Trophoblast cell (in vitro differentiated cells and primary cell): ENCODE measurements at regions not wholly inside any gene's neighbourhood (a gene's known extent, or its start where the extent isn't known, plus 50 kb on each side); places are given as distances from the start of the nearest gene placed in this dataset.

Source experiments
- DNase-seq, 2 donors: peaks; one replicate each; pipeline ENCODE4 v3.0.0-alpha.2; 2016
- H2AFZ ChIP-seq: 2 replicates; pipeline ENCODE4 v1.6.1; 2013; ENCODE audit warnings: low read length, moderate library complexity, mild to moderate bottlenecking; ENCODE audit not compliant: insufficient read depth, poor library complexity
- H2AK5ac ChIP-seq: 2 replicates; pipeline ENCODE4 v1.6.1; 2013; ENCODE audit warnings: mild to moderate bottlenecking, low read length
- H2BK120ac ChIP-seq: 2 replicates; pipeline ENCODE4 v1.6.1; 2013; ENCODE audit warnings: low read length, mild to moderate bottlenecking, moderate library complexity; ENCODE audit not compliant: insufficient read depth, poor library complexity
- H2BK12ac ChIP-seq: 2 replicates; pipeline ENCODE4 v1.6.1; 2013; ENCODE audit warnings: mild to moderate bottlenecking, low read length, moderate library complexity
- H2BK5ac ChIP-seq: 2 replicates; pipeline ENCODE4 v1.6.1; 2013; ENCODE audit warnings: low read length, low read depth, moderate library complexity, mild to moderate bottlenecking; ENCODE audit not compliant: poor library complexity
- H3K14ac ChIP-seq: 2 replicates; pipeline ENCODE4 v1.6.1; 2013; ENCODE audit warnings: mild to moderate bottlenecking, low read length
- H3K18ac ChIP-seq: 2 replicates; pipeline ENCODE4 v1.6.1; 2013; ENCODE audit warnings: mild to moderate bottlenecking, low read length
- H3K23ac ChIP-seq: 2 replicates; pipeline ENCODE4 v1.6.1; 2013; ENCODE audit warnings: low read length
- H3K27ac ChIP-seq: 2 replicates; pipeline ENCODE4 v1.5.1; 2013; ENCODE audit warnings: low read depth, mild to moderate bottlenecking, inconsistent platforms, low read length, moderate library complexity
- H3K27me3 ChIP-seq: 2 replicates; pipeline ENCODE4 v1.6.1; 2013; ENCODE audit warnings: inconsistent platforms, mild to moderate bottlenecking, low read length, moderate library complexity; ENCODE audit not compliant: insufficient read depth
- H3K36me3 ChIP-seq, 2 experiments: 1 replicate in 1 of 2; 2 replicates in 1 of 2; pipeline ENCODE4 v1.6.1; 2013; ENCODE audit warnings: low read length in 2 of 2, mild to moderate bottlenecking in 2 of 2, moderate library complexity in 1 of 2; ENCODE audit not compliant: insufficient read depth in 2 of 2, control insufficient read depth in 1 of 2
- H3K4ac ChIP-seq: 2 replicates; pipeline ENCODE4 v1.6.1; 2013; ENCODE audit warnings: low read depth, mild to moderate bottlenecking, low read length, moderate library complexity
- H3K4me1 ChIP-seq, 2 experiments: 1 replicate in 1 of 2; 2 replicates in 1 of 2; pipeline ENCODE4 v1.6.1; 2013; ENCODE audit warnings: low read length in 2 of 2, mild to moderate bottlenecking in 2 of 2, moderate library complexity in 1 of 2; ENCODE audit not compliant: insufficient read depth in 2 of 2, control insufficient read depth in 1 of 2
- H3K4me2 ChIP-seq: 2 replicates; pipeline ENCODE4 v1.6.1; 2013; ENCODE audit warnings: inconsistent platforms, mild to moderate bottlenecking, low read length, moderate library complexity
- H3K4me3 ChIP-seq: 2 replicates; pipeline ENCODE4 v1.5.1; 2013; ENCODE audit warnings: mild to moderate bottlenecking, low read depth, low read length, inconsistent platforms
- H3K79me1 ChIP-seq: one replicate; pipeline ENCODE4 v1.6.1; 2013; ENCODE audit warnings: low read length
- H3K79me2 ChIP-seq: 2 replicates; pipeline ENCODE4 v1.6.1; 2013; ENCODE audit warnings: low read length, mild to moderate bottlenecking; ENCODE audit not compliant: control insufficient read depth, insufficient read depth, poor library complexity
- H3K9ac ChIP-seq: 2 replicates; pipeline ENCODE4 v1.6.1; 2013; ENCODE audit warnings: mild to moderate bottlenecking, low read length
- H3K9me3 ChIP-seq: 2 replicates; pipeline ENCODE4 v1.6.1; 2013; ENCODE audit warnings: low read depth, mild to moderate bottlenecking, control low read depth, inconsistent platforms, low read length; ENCODE audit not compliant: insufficient read depth
- H4K12ac ChIP-seq: 2 replicates; pipeline ENCODE4 v1.6.1; 2013; ENCODE audit warnings: low read depth, mild to moderate bottlenecking, low read length, moderate library complexity
- H4K8ac ChIP-seq: 2 replicates; pipeline ENCODE4 v1.6.1; 2013; ENCODE audit warnings: low read depth, mild to moderate bottlenecking, low read length, moderate library complexity
- H4K91ac ChIP-seq: one replicate; pipeline ENCODE4 v1.6.1; 2013; ENCODE audit warnings: low read depth, mild to moderate bottlenecking, low read length, moderate library complexity
- WGBS: extraction: QIAGEN DNeasy Blood & Tissue Kit; methylation state at CpG from one replicate; pipeline ENCODE4 v1.1.7; 2013; ENCODE audit warnings: missing lambda C conversion rate; ENCODE audit not compliant: insufficient read length, insufficient coverage; ENCODE audit errors: extremely low coverage; 5-methylcytosine and 5-hydroxymethylcytosine counted together

DNA sequence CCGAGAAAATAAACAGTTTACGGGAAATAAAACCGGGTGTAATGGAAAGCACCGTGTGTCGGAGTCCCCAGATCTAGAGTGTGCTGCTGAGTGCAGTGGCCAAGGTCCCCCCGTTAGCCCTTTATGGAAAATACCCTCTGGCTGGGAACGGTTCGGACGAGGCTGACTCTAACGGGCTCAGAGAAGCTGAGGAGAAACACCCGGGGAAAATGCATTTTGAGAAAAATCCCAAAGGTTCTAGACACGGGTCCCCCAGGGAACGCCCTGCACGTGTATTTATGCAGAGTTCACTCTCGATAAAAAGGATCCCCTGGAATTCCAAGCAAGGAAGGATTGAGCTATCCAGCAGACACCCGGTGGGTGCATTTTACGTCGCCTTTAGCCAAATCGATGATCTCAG, 177.2 kb downstream of the CRLF2 start:
- no peak overlapping the region for H2BK5ac ChIP-seq
- no peak overlapping the region for H3K27ac ChIP-seq
- no peak overlapping the region for H2AFZ ChIP-seq
- H3K79me1 ChIP-seq: no peaks in the 10 kb centered on the region
- no peak overlapping the region for H3K4me2 ChIP-seq
- H3K4me1 ChIP-seq: no peaks in the 10 kb centered on the region
- no peak overlapping the region for H2BK120ac ChIP-seq
- H3K4me3 ChIP-seq: no peak overlapping the region
- no peak for DNase-seq
- H3K4ac ChIP-seq: no peak overlapping the region
- H2BK12ac ChIP-seq: no peak overlapping the region
- H3K14ac ChIP-seq: no peak overlapping the region
- H3K79me2 ChIP-seq: no peaks in the 10 kb centered on the region
- H3K36me3 ChIP-seq: no peaks in the 10 kb centered on the region
- H4K91ac ChIP-seq: no peak overlapping the region
- no peak overlapping the region for H3K18ac ChIP-seq
- H2AK5ac ChIP-seq: no peak overlapping the region
- H3K23ac ChIP-seq: no peak overlapping the region
- no peaks in the 10 kb centered on the region for H3K27me3 ChIP-seq
- H4K12ac ChIP-seq: no peak overlapping the region
- peaks cover 5% of the 10 kb centered on the region for H3K9me3 ChIP-seq
- WGBS: no CpG with 5 or more reads among the region's 19 CpGs
- no peak overlapping the region for H4K8ac ChIP-seq
- no peak overlapping the region for H3K9ac ChIP-seq

DNA sequence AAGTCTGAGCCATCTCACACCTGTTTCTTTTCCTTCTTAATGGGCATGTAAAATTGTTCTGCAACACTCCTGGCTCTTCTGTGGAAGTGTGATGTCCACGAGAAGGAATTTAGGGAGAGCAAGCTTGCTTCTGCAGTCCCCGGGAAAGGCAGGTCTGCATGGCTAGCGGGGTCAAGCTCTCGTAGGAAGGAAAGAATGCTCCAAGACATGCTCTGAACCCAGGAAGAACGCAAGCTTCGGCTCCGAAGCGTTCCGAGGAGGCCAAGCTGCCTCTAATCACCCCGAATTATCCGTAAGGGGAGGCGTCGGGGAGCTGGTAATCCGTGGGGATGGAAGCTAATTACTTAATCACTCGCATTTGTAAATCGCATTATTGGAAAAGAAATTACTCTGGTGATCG, 177.7 kb downstream of the CRLF2 start:
- H3K23ac ChIP-seq: no peak overlapping the region
- H2BK120ac ChIP-seq: no peak overlapping the region
- H3K14ac ChIP-seq: no peak overlapping the region
- no peaks in the 10 kb centered on the region for H3K79me1 ChIP-seq
- no peak overlapping the region for H4K8ac ChIP-seq
- WGBS: no CpG with 5 or more reads among the region's 17 CpGs
- no peak overlapping the region for H3K18ac ChIP-seq
- H2AFZ ChIP-seq: no peak overlapping the region
- no peaks in the 10 kb centered on the region for H3K36me3 ChIP-seq
- H3K27me3 ChIP-seq: no peaks in the 10 kb centered on the region
- H3K4ac ChIP-seq: no peak overlapping the region
- no peak overlapping the region for H3K9ac ChIP-seq
- peaks cover 3% of the 10 kb centered on the region for H3K9me3 ChIP-seq
- no peaks in the 10 kb centered on the region for H3K4me1 ChIP-seq
- no peak overlapping the region for H4K91ac ChIP-seq
- H2BK5ac ChIP-seq: no peak overlapping the region
- no peak overlapping the region for H3K4me3 ChIP-seq
- no peak overlapping the region for H2AK5ac ChIP-seq
- no peak for DNase-seq
- H2BK12ac ChIP-seq: no peak overlapping the region
- no peak overlapping the region for H3K27ac ChIP-seq
- H3K79me2 ChIP-seq: no peaks in the 10 kb centered on the region
- no peak overlapping the region for H3K4me2 ChIP-seq
- H4K12ac ChIP-seq: no peak overlapping the region

- Histone ChIP-seq H3K4me2 (no peak overlapping the region), H3K27me3 (no peaks in the 10 kb centered on the region), H4K91ac (no peak overlapping the region), H3K4me3 (no peak overlapping the region), H3K14ac (no peak overlapping the region), H3K79me1 (no peaks in the 10 kb centered on the region), H3K23ac (no peak overlapping the region), H2BK120ac (no peak overlapping the region), H3K79me2 (no peaks in the 10 kb centered on the region), H4K12ac (no peak overlapping the region), H3K18ac (no peak overlapping the region), H3K27ac (no peak overlapping the region), H2AK5ac (no peak overlapping the region), H3K9me3 (no peaks in the 10 kb centered on the region), H3K36me3 (no peaks in the 10 kb centered on the region), H3K4me1 (no peaks in the 10 kb centered on the region), H3K4ac (no peak overlapping the region), H4K8ac (no peak overlapping the region), H2BK12ac (no peak overlapping the region), H2AFZ (no peak overlapping the region), H2BK5ac (no peak overlapping the region), H3K9ac (no peak overlapping the region)
- no peak for DNase-seq
- WGBS: no CpG with 5 or more reads among the region's 38 CpGs
Observed at GRCh38 chrX:1031521-1032430, 180.7 kb downstream of the CRLF2 start.

DNA sequence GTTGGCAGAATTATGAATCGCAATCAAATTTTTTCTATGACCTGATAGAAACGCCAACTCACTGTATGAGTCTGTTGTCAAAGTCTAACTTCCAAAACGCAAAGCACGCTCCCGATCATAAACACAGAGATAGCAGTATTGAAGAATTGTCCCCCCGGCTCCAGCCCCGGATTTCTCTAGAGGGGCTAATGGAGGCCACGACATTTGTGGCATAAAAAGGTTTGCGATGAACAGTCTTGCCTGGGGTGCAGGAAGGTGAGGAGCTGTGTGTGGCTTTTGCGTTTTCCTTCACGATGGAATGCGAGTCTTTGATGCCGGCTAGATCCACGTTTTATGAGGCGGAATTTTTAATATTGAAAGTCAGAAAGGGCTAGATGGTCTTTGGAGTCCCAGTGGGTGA, 183.0 kb downstream of the CRLF2 start:
- WGBS: no CpG with 5 or more reads among the region's 15 CpGs
- Histone ChIP-seq H3K9me3 (no peaks in the 10 kb centered on the region), H4K8ac (no peak overlapping the region), H3K27ac (no peak overlapping the region), H3K9ac (no peak overlapping the region), H3K4me2 (no peak overlapping the region), H4K91ac (no peak overlapping the region), H2BK120ac (no peak overlapping the region), H4K12ac (no peak overlapping the region), H2BK12ac (no peak overlapping the region), H2BK5ac (no peak overlapping the region), H2AK5ac (no peak overlapping the region), H3K79me1 (no peaks in the 10 kb centered on the region), H2AFZ (no peak overlapping the region), H3K4ac (no peak overlapping the region), H3K27me3 (no peaks in the 10 kb centered on the region), H3K23ac (no peak overlapping the region), H3K79me2 (no peaks in the 10 kb centered on the region), H3K18ac (no peak overlapping the region), H3K4me1 (no peaks in the 10 kb centered on the region), H3K36me3 (no peaks in the 10 kb centered on the region), H3K4me3 (no peak overlapping the region), H3K14ac (no peak overlapping the region)
- no peak for DNase-seq
